Fibroblast of lung (primary cell): ENCODE measurements at regions not wholly inside any gene's neighbourhood (a gene's known extent, or its start where the extent isn't known, plus 50 kb on each side); places are given as distances from the start of the nearest gene placed in this dataset.

Experiments used
- DNase-seq, 2 donors: peaks; one replicate each; pipeline versions ENCODE4 v3.0.0 to v3.0.0-alpha.2; 2010; ENCODE audit warnings: low read depth in 2 of 2
- H2AFZ ChIP-seq: 2 replicates; pipeline ENCODE4 v1.5.1; 2012; ENCODE audit warnings: low read length, control low read depth, inconsistent platforms
- H3K27ac ChIP-seq: 2 replicates; pipeline ENCODE4 v1.5.1; 2011; ENCODE audit warnings: low read length, control low read depth; ENCODE audit not compliant: insufficient read depth
- H3K27me3 ChIP-seq: 2 replicates; pipeline ENCODE4 v1.5.1; 2011; ENCODE audit warnings: mild to moderate bottlenecking, low read length; ENCODE audit not compliant: control insufficient read depth, insufficient read depth
- H3K36me3 ChIP-seq: 2 replicates; pipeline ENCODE4 v1.5.1; 2011; ENCODE audit warnings: low read length; ENCODE audit not compliant: control insufficient read depth, insufficient read depth
- H3K4me1 ChIP-seq: 2 replicates; pipeline ENCODE4 v1.5.1; 2011; ENCODE audit warnings: low read length; ENCODE audit not compliant: control insufficient read depth, insufficient read depth; ENCODE audit errors: extremely low read depth
- H3K4me2 ChIP-seq: 2 replicates; pipeline ENCODE4 v1.5.1; 2011; ENCODE audit warnings: low read length, control low read depth; ENCODE audit not compliant: insufficient read depth; ENCODE audit errors: extremely low read depth
- H3K4me3 ChIP-seq, 4 experiments: fragments of 200-600 bp in 1 of 4; sonication (generic) in 1 of 4; replicated peaks in 1 of 4; 2 replicates each; pipeline ENCODE4 v1.5.1; 2011 to 2016; ENCODE audit warnings: low read length in 4 of 4, low read depth in 3 of 4, mild to moderate bottlenecking in 3 of 4, control low read depth in 2 of 4, inconsistent platforms in 1 of 4, mixed read lengths in 1 of 4; ENCODE audit not compliant: insufficient read depth in 1 of 4; ENCODE audit errors: control extremely low read depth in 1 of 4
- H3K79me2 ChIP-seq: 2 replicates; pipeline ENCODE4 v1.5.1; 2012; ENCODE audit warnings: mild to moderate bottlenecking, low read length, inconsistent platforms; ENCODE audit not compliant: control insufficient read depth, insufficient read depth
- H3K9ac ChIP-seq: 2 replicates; pipeline ENCODE4 v1.5.1; 2011; ENCODE audit warnings: mild to moderate bottlenecking, low read length, control low read depth; ENCODE audit not compliant: insufficient read depth
- H3K9me3 ChIP-seq: 2 replicates; pipeline ENCODE4 v1.5.1; 2012; ENCODE audit warnings: low read depth, low read length; ENCODE audit not compliant: control insufficient read depth, insufficient read depth
- H4K20me1 ChIP-seq: 2 replicates; pipeline ENCODE4 v1.5.1; 2011; ENCODE audit warnings: low read length; ENCODE audit not compliant: control insufficient read depth, insufficient read depth; ENCODE audit errors: extremely low read depth
- EZH2 ChIP-seq: IDR thresholded peaks from 2 replicates; pipeline ENCODE4 v1.5.1; 2012; ENCODE audit warnings: low read length, control low read depth, mild to moderate bottlenecking; ENCODE audit errors: missing control alignments
- TF ChIP-seq, protein P1 (sequence below), 2 donors: IDR thresholded peaks in 1 of 2; conservative IDR thresholded peaks in 1 of 2; 1 replicate in 1 of 2; 2 replicates in 1 of 2; pipeline ENCODE4 v1.5.1; 2011 to 2012; ENCODE audit warnings: low read length in 2 of 2, control low read depth in 1 of 2, inconsistent platforms in 1 of 2, low read depth in 1 of 2, mild to moderate bottlenecking in 1 of 2

DNA sequence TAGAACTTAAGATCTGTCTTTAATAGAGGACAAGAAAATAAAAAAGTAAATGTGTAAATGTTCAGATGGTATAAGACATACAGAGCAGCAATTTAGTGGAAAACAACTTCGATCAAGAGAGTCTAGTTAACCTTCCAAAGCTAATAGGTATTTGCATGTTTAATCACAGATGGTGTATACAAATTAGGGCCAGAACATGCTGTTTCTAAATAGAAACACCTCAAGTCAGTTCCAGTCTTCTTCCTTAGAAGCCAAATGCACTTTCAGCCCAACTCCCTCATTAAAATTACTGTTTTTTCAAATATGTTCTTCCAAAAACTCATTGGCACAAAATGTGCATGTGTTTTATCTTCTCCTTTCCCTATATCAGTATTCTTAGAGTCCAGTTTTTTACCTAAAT is 604.4 kb downstream of the SLC6A15 start:
- Histone ChIP-seq H4K20me1 (no peaks in the 10 kb centered on the region), H3K9me3 (no peaks in the 10 kb centered on the region), H3K4me1 (no peaks in the 10 kb centered on the region), H2AFZ (no peak overlapping the region), H3K27ac (no peak overlapping the region), H3K36me3 (no peaks in the 10 kb centered on the region), H3K27me3 (no peaks in the 10 kb centered on the region), H3K79me2 (no peaks in the 10 kb centered on the region), H3K4me3 (no peak overlapping the region), H3K9ac (no peak overlapping the region), H3K4me2 (no peak overlapping the region)
- TF ChIP-seq EZH2, result no peak
- TF ChIP-seq, protein P1, sequence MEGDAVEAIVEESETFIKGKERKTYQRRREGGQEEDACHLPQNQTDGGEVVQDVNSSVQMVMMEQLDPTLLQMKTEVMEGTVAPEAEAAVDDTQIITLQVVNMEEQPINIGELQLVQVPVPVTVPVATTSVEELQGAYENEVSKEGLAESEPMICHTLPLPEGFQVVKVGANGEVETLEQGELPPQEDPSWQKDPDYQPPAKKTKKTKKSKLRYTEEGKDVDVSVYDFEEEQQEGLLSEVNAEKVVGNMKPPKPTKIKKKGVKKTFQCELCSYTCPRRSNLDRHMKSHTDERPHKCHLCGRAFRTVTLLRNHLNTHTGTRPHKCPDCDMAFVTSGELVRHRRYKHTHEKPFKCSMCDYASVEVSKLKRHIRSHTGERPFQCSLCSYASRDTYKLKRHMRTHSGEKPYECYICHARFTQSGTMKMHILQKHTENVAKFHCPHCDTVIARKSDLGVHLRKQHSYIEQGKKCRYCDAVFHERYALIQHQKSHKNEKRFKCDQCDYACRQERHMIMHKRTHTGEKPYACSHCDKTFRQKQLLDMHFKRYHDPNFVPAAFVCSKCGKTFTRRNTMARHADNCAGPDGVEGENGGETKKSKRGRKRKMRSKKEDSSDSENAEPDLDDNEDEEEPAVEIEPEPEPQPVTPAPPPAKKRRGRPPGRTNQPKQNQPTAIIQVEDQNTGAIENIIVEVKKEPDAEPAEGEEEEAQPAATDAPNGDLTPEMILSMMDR (conservative IDR thresholded peaks at IDR 0.05 in 1 of 2, IDR thresholded peaks at IDR 0.05 in 1 of 2; ENCODE audit: low read depth in 1 of 2, low read length in 2 of 2), result no peak
- DNase-seq, result no peak

DNA sequence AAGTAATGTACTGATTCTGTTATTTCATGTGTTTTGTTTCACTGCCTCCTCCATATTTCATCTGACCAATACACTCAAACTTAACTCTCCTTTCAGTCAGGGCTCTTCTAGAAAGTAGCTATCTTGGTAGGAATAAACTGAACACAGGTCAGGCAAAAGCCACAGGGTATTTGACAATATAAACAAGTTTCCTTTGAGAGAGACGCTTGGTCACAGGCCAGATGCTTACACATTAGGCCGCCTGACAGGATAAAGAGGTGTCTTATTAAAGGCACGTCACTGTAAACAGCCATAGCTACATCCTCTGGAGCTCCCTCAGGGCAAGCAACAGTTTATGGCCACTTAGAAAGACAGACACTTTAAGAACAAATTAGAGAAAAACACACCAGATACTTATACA is 607.5 kb downstream of the SLC6A15 start:
- Histone ChIP-seq H3K9me3 (no peaks in the 10 kb centered on the region), H2AFZ (no peak overlapping the region), H3K4me1 (no peaks in the 10 kb centered on the region), H3K4me3 (no peak overlapping the region), H3K27ac (no peak overlapping the region), H3K9ac (no peak overlapping the region), H4K20me1 (no peaks in the 10 kb centered on the region), H3K4me2 (no peak overlapping the region), H3K36me3 (no peaks in the 10 kb centered on the region), H3K79me2 (no peaks in the 10 kb centered on the region), H3K27me3 (no peaks in the 10 kb centered on the region)
- TF ChIP-seq, protein P1 (conservative IDR thresholded peaks at IDR 0.05 in 1 of 2, IDR thresholded peaks at IDR 0.05 in 1 of 2; ENCODE audit: low read depth in 1 of 2, low read length in 2 of 2), result no peak
- TF ChIP-seq EZH2, result no peak
- peak in 1 of 2 donors; percentile 64 for DNase-seq

DNA sequence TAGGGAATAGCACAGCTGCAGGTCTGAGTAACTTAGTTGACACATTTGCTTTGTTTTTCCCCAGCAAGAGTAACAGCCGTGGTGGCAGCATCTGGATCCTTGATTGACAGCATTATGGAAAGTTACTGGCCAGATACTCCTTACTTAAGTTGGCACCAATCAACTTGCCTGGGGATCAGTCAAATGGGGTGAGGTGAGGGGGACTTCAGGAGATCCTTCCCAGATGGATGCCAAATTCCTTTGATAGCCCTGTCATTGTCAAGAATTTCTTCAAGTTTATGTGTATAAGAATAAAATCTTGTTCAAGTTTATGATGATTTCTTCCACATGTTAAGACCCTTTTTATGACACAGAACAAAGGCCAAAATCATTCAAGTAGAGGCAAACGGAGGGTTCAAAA is 618.4 kb downstream of the SLC6A15 start:
- H3K27ac ChIP-seq, result no peak overlapping the region
- no peaks in the 10 kb centered on the region for H3K9me3 ChIP-seq
- H3K9ac ChIP-seq, result no peak overlapping the region
- DNase-seq, result no peak
- H3K36me3 ChIP-seq, result no peaks in the 10 kb centered on the region
- H4K20me1 ChIP-seq, result no peaks in the 10 kb centered on the region
- no peak overlapping the region for H3K4me2 ChIP-seq
- no peaks in the 10 kb centered on the region for H3K79me2 ChIP-seq
- no peak overlapping the region for H3K4me3 ChIP-seq
- no peaks in the 10 kb centered on the region for H3K4me1 ChIP-seq
- H3K27me3 ChIP-seq, result no peaks in the 10 kb centered on the region
- no peak for TF ChIP-seq EZH2
- TF ChIP-seq, protein P1 (conservative IDR thresholded peaks at IDR 0.05 in 1 of 2, IDR thresholded peaks at IDR 0.05 in 1 of 2; ENCODE audit: low read depth in 1 of 2, low read length in 2 of 2), result no peak
- no peak overlapping the region for H2AFZ ChIP-seq
